Stimulated activated naive CD8-positive, alpha-beta T cell treated with anti-CD3 and anti-CD28 coated beads, Interleukin-15, Interleukin-2, amounts not matched to agents 100 ng/mL and 50 ng/mL, for 24 hours (primary cell): ENCODE measurements at regions not wholly inside any gene's neighbourhood (a gene's known extent, or its start where the extent isn't known, plus 50 kb on each side); places are given as distances from the start of the nearest gene placed in this dataset.

Source experiments
- H3K27ac Mint-ChIP-seq: one replicate; pipeline ENCODE4 v1.8.0; 2021; ENCODE audit warnings: mild to moderate bottlenecking, mixed read lengths
- H3K27me3 Mint-ChIP-seq: one replicate; pipeline ENCODE4 v1.8.0; 2021; ENCODE audit warnings: mixed read lengths
- H3K36me3 Mint-ChIP-seq: one replicate; pipeline ENCODE4 v1.8.0; 2021; ENCODE audit warnings: low read depth, mixed read lengths
- H3K4me1 Mint-ChIP-seq: one replicate; pipeline ENCODE4 v1.8.0; 2021; ENCODE audit warnings: low read depth, mixed read lengths
- H3K4me3 Mint-ChIP-seq: one replicate; pipeline ENCODE4 v1.8.0; 2021; ENCODE audit warnings: mild to moderate bottlenecking, mixed read lengths
- H3K9me3 Mint-ChIP-seq: one replicate; pipeline ENCODE4 v1.8.0; 2021; ENCODE audit warnings: mixed read lengths

GRCh38 chr5:54764102-54765090, 221.0 kb downstream of the ESM1 start:
- Mint-ChIP-seq H3K4me3 (no peak overlapping the region), H3K4me1 (peaks cover 9% of the 10 kb centered on the region), H3K27ac (no peak overlapping the region), H3K9me3 (no peaks in the 10 kb centered on the region), H3K27me3 (no peaks in the 10 kb centered on the region), H3K36me3 (no peaks in the 10 kb centered on the region)

DNA sequence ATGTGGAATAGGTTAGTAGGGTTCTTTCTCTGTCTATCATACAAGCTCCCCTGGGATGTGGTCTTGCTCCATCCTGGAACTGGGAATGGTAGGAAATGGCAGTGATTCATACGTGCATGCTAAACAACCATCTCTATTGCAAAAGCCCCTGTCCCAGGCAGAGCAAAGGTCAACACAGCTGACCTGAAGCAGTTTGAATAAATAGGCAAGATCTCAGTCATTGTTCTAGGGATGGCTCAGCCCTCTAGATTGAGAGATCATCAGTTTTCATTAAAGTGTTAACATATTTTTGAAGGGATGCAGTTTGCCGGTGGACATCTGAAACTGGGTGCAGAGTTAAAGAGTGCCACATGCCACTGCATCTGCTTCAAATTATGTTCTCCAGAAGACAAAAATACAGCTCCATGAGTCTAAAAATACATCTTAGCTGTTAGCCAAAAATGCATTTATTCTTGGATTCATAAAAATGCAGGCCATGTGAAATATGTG, 224.1 kb downstream of the ESM1 start:
- no peaks in the 10 kb centered on the region for H3K9me3 Mint-ChIP-seq
- H3K4me1 Mint-ChIP-seq = peaks cover 20% of the 10 kb centered on the region
- no peaks in the 10 kb centered on the region for H3K27me3 Mint-ChIP-seq
- H3K36me3 Mint-ChIP-seq = no peaks in the 10 kb centered on the region
- H3K4me3 Mint-ChIP-seq = no peak overlapping the region
- no peak overlapping the region for H3K27ac Mint-ChIP-seq

DNA sequence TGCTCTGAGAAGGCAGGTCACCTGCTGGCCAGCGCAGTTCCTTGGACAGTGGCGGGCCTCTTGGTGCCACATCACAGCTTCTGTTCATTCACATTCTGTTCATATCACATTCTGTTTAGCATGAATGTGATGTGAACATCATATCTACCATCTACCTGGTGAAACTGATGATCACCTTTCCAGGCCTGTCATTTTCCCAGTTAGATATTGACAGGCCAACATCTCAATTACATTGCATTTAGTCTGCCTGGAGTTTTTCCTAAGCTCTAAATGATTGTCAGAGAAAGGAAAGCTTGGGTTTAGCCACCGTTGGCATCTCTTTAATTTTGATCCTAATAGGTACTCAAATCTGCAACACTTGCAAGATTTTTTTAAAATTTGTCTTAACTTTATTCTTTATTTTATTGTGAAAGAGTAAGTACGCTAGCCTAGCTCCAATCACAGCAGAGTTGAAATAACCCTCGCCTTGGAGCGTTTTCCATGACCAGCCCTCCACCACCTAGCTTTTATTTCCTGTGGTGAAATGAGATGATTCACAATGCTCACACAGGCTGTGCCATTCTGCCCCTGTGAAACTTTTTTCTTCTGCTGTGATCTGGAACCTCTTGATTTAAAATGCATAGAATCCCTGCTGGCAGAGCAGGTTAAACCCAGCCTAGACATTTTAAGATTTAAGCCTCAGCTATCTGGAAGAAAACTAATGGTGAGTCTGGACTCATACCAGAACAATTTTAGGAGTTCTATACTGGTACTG, 225.0 kb downstream of the ESM1 start:
- Mint-ChIP-seq H3K9me3 (no peaks in the 10 kb centered on the region), H3K36me3 (no peaks in the 10 kb centered on the region), H3K27me3 (no peaks in the 10 kb centered on the region), H3K27ac (no peak overlapping the region), H3K4me1 (peaks cover 29% of the 10 kb centered on the region), H3K4me3 (no peak overlapping the region)

DNA sequence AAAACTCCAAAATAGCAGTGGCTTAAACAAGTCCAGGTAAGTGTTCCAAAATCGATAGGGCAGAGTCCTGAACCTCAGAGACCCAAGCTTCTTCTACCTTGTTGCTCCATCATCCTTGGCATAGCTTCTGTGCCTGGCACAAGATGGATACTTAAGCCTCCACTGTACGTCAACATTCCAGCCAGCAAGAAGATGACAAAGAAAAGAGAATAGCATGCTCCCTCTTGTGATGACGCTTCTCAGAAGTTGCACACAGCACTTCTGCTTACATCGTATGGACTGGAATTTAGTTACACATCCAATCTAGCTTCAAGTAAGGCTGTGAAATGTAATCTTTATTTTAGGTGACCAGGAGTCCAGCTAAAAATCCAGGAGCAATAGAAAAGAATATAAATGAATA, 227.4 kb downstream of the ESM1 start:
- no peaks in the 10 kb centered on the region for H3K36me3 Mint-ChIP-seq
- no peaks in the 10 kb centered on the region for H3K27me3 Mint-ChIP-seq
- no peaks in the 10 kb centered on the region for H3K9me3 Mint-ChIP-seq
- peaks cover 38% of the 10 kb centered on the region for H3K4me1 Mint-ChIP-seq
- no peak overlapping the region for H3K27ac Mint-ChIP-seq
- no peak overlapping the region for H3K4me3 Mint-ChIP-seq

DNA sequence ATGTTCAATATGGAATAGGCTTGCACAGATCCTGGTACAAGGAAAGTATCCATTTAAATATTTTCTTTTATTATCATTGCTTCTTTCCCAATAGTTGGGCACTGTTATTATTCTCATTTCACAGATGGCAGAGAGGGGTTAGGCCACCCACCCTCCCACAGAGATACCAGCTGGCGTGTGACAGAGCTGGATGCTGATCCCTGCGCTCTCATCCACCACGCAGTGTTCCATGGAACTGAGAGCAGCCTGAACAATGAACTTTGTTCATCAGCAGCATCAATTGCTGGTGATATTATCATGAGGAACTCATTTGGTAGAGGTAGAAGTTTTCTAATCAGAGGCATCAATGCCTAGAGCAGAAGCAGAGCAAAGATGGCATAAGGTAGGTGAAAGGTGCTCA, 227.9 kb downstream of the ESM1 start:
- Mint-ChIP-seq H3K27ac (no peak overlapping the region), H3K4me1 (peaks cover 41% of the 10 kb centered on the region)

GRCh38 chr5:54756796-54757402, 228.5 kb downstream of the ESM1 start:
- Mint-ChIP-seq H3K27ac (no peak overlapping the region), H3K9me3 (no peaks in the 10 kb centered on the region), H3K36me3 (no peaks in the 10 kb centered on the region), H3K4me3 (no peak overlapping the region), H3K27me3 (no peaks in the 10 kb centered on the region), H3K4me1 (peaks cover 41% of the 10 kb centered on the region)

More for the DNA sequence above, 227.9 kb downstream of the ESM1 start:
- H3K9me3 Mint-ChIP-seq = no peaks in the 10 kb centered on the region
- no peaks in the 10 kb centered on the region for H3K36me3 Mint-ChIP-seq
- H3K27me3 Mint-ChIP-seq = no peaks in the 10 kb centered on the region
- no peak overlapping the region for H3K4me3 Mint-ChIP-seq

DNA sequence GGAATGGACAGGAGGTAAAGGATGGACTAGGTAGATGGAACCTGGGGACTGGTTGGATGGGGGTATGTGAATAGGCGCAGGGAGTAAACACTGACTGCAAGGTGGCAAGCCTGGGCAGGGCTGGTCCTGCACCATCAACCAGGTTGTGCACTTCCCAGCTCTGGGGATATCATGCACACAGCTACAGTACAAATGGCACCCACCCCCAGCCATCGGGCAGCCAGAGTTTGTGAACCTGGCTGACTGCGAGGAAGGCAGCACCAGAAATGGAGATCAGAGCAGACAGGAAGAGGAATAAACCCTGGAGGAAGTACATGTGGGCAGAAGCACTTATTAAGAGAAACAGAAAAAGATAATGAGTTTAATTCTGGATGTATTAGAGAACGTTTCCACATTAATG, 229.1 kb downstream of the ESM1 start:
- H3K27me3 Mint-ChIP-seq = no peaks in the 10 kb centered on the region
- peaks cover 41% of the 10 kb centered on the region for H3K4me1 Mint-ChIP-seq
- peak overlapping the region; percentile 33 for H3K27ac Mint-ChIP-seq
- H3K4me3 Mint-ChIP-seq = no peak overlapping the region
- no peaks in the 10 kb centered on the region for H3K9me3 Mint-ChIP-seq
- H3K36me3 Mint-ChIP-seq = no peaks in the 10 kb centered on the region

- H3K36me3 Mint-ChIP-seq = no peaks in the 10 kb centered on the region
- no peaks in the 10 kb centered on the region for H3K9me3 Mint-ChIP-seq
- no peak overlapping the region for H3K4me3 Mint-ChIP-seq
- H3K4me1 Mint-ChIP-seq = peaks cover 32% of the 10 kb centered on the region
- H3K27ac Mint-ChIP-seq = no peak overlapping the region
- no peaks in the 10 kb centered on the region for H3K27me3 Mint-ChIP-seq
Observed at GRCh38 chr5:54754878-54755277, 230.5 kb downstream of the ESM1 start.

DNA sequence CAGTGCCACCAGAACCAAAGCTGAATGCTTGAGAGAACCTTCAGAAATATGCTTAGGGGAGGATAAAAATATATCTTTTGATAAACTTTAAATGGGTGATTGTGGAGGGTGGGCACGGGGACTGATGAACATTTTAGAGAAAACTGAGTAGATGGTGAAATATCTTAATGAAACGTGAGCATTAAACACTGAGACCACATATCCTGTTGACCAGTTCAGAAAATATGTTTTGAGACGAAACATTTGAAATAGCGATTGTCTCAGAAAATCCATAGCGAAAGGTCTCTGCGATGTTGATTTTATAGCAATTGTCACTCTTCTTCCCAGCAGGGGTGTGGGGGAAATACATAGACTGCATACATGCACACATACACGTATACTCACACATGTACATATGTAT, 231.0 kb downstream of the ESM1 start:
- Mint-ChIP-seq H3K27me3 (no peaks in the 10 kb centered on the region), H3K36me3 (no peaks in the 10 kb centered on the region), H3K27ac (no peak overlapping the region), H3K4me1 (peaks cover 32% of the 10 kb centered on the region), H3K9me3 (no peaks in the 10 kb centered on the region), H3K4me3 (no peak overlapping the region)

DNA sequence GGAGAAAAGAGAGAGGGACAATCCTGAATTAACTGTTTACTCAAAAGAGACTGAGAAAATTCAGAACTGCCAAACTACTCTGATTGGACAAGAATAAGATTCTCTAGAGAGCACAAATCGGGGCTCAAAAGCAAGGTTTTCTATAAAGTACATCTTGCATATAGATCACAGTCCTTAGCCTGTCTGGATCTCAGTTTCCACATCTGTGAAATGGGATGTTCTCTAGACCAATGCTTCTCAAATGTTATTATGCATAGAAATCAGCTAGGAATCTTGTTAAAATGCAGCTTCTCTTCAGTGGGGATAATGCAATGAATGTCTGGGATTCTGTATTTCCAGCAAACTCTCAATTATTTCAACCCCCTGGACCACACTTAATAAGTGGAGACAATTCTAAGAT, 231.6 kb downstream of the ESM1 start:
- Mint-ChIP-seq H3K4me3 (no peak overlapping the region), H3K9me3 (no peaks in the 10 kb centered on the region), H3K4me1 (peaks cover 32% of the 10 kb centered on the region), H3K36me3 (no peaks in the 10 kb centered on the region), H3K27ac (no peak overlapping the region), H3K27me3 (no peaks in the 10 kb centered on the region)

GRCh38 chr5:54753034-54753433, 232.4 kb downstream of the ESM1 start:
- H3K27me3 Mint-ChIP-seq = no peaks in the 10 kb centered on the region
- H3K9me3 Mint-ChIP-seq = no peaks in the 10 kb centered on the region
- no peaks in the 10 kb centered on the region for H3K36me3 Mint-ChIP-seq
- no peak overlapping the region for H3K4me3 Mint-ChIP-seq
- H3K27ac Mint-ChIP-seq = no peak overlapping the region
- H3K4me1 Mint-ChIP-seq = peaks cover 32% of the 10 kb centered on the region

DNA sequence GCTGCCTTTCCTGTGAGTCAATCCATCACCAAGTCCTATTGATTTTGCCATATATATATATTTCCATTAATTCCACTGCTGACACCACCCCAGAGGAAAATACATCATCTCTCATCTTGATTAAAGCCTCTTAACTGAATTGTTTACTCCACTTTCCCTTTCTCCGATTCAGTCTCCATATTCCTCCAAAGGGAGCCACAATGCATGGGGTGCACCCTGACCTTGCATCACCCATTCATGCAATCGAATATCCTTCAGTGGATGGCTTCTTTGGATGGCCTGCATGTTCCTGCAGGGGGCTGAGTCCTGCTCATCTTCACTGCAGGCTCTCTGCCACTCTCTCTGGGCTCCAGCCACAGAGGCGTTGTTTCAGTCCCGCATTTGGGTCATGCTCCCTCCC, 231.0 kb downstream of the SNX18 start:
- peaks cover 21% of the 10 kb centered on the region for H3K4me1 Mint-ChIP-seq
- no peaks in the 10 kb centered on the region for H3K27me3 Mint-ChIP-seq
- H3K27ac Mint-ChIP-seq = no peak overlapping the region
- no peaks in the 10 kb centered on the region for H3K9me3 Mint-ChIP-seq
- H3K4me3 Mint-ChIP-seq = no peak overlapping the region
- no peaks in the 10 kb centered on the region for H3K36me3 Mint-ChIP-seq

DNA sequence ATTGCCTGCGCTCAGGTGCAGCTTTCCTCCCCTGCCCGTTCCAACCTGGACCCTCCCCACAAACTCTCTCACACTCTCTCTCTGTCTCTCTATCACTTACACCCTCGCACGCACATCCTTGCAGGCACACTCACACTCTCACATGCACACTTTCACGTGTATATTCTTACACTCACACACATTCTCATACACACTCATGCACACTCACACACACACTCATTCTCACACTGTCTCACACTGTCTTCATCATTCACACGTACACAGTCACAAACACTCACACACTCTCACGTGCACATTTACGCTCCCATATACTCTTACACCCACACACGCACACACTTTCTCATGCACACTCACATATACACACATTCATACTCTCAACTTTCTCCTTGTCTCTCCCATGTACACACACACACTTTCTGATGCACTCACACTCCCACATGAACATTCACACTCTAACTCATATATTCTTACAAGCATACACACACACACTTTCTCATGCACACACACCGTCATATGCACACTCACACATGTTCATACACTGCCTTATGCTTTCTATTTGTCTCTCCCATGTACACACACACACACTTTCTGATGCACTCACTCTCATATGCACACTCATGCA, 229.3 kb downstream of the SNX18 start:
- no peaks in the 10 kb centered on the region for H3K9me3 Mint-ChIP-seq
- H3K4me1 Mint-ChIP-seq = peaks cover 20% of the 10 kb centered on the region
- no peak overlapping the region for H3K4me3 Mint-ChIP-seq
- no peaks in the 10 kb centered on the region for H3K36me3 Mint-ChIP-seq
- H3K27ac Mint-ChIP-seq = no peak overlapping the region
- no peaks in the 10 kb centered on the region for H3K27me3 Mint-ChIP-seq

GRCh38 chr5:54746346-54746745, 228.8 kb downstream of the SNX18 start:
- Mint-ChIP-seq H3K27ac (no peak overlapping the region), H3K9me3 (no peaks in the 10 kb centered on the region), H3K27me3 (no peaks in the 10 kb centered on the region), H3K4me1 (peaks cover 20% of the 10 kb centered on the region), H3K36me3 (no peaks in the 10 kb centered on the region), H3K4me3 (no peak overlapping the region)
